GM12878 (cell line): ENCODE measurements at regions not wholly inside any gene's neighbourhood (a gene's known extent, or its start where the extent isn't known, plus 50 kb on each side); places are given as distances from the start of the nearest gene placed in this dataset.

Experiments used
- ATAC-seq: fragments of 200-7000 bp; cut with Tn5 transposase; 3 replicates; pipeline ENCODE4 v1.9.1; 2020; ENCODE audit warnings: mild to moderate bottlenecking, moderate library complexity
- BruUV-seq: library from RNA; stranded (reverse); fragments of 400-500 nt; replicated peaks from 2 replicates; lab custom pipeline; 2021; lab: Mats Ljungman, UMichigan
- CTCF ChIA-PET: fragments of 300-600 bp; sonication (Branson Sonifier 250); formaldehyde crosslinking; extraction: SDS; loops from one replicate; lab custom pipeline; 2021; ENCODE audit warnings: inconsistent platforms; lab: Yijun Ruan, JAX
- POLR2A ChIA-PET: fragments of 350-600 bp; formaldehyde crosslinking; extraction: SDS; loops from one replicate; lab custom pipeline; 2021; ENCODE audit warnings: inconsistent platforms; lab: Charles Lee
- RAD21 ChIA-PET: fragments of 300-600 bp; sonication (Branson Sonifier 250); formaldehyde crosslinking; loops from one replicate; lab custom pipeline; 2023; ENCODE audit warnings: antibody characterized with exemption; ENCODE audit not compliant: unreplicated experiment; lab: Charles Lee
- SMC1A ChIA-PET: fragments of 300-600 bp; sonication (Branson Sonifier 250); formaldehyde crosslinking; loops from one replicate; lab custom pipeline; 2023; ENCODE audit not compliant: unreplicated experiment, uncharacterized antibody; lab: Charles Lee
- DNase-seq: peaks from one replicate; pipeline ENCODE4 v3.0.0-alpha.2; 2011; ENCODE audit warnings: low read depth, low spot score
- FAIRE-seq: peaks from 3 replicates; lab custom pipeline; 2011; peaks lifted over from hg19 to GRCh38; lab: Jason Lieb, UNC
- H2AFZ ChIP-seq: 2 replicates; pipeline ENCODE4 v1.6.0; 2011; ENCODE audit warnings: low read depth, low read length, control low read depth; ENCODE audit not compliant: control insufficient read depth
- H3K27ac ChIP-seq: 2 replicates; pipeline ENCODE4 v1.5.1; 2011; ENCODE audit warnings: control low read depth; ENCODE audit not compliant: control insufficient read depth, insufficient read depth
- H3K27me3 ChIP-seq, 2 experiments: replicated peaks in 1 of 2; 2 replicates each; pipeline versions ENCODE4 v1.6.0 to v1.6.1; 2011; ENCODE audit warnings: low read length in 1 of 2; ENCODE audit not compliant: control insufficient read depth in 2 of 2, insufficient read depth in 2 of 2
- H3K36me3 ChIP-seq, 2 experiments: 2 replicates each; pipeline ENCODE4 v1.5.1; 2011; ENCODE audit warnings: low read length in 1 of 2; ENCODE audit not compliant: control insufficient read depth in 2 of 2, insufficient read depth in 2 of 2
- H3K4me1 ChIP-seq: 2 replicates; pipeline ENCODE4 v1.6.1; 2011; ENCODE audit warnings: mild to moderate bottlenecking, low read length, moderate library complexity, mixed read lengths; ENCODE audit not compliant: control insufficient read depth, insufficient read depth
- H3K4me2 ChIP-seq: 2 replicates; pipeline ENCODE4 v1.6.0; 2011; ENCODE audit warnings: control low read depth; ENCODE audit not compliant: control insufficient read depth, insufficient read depth
- H3K4me3 ChIP-seq: fragments of 200-600 bp; sonication (generic); 2 replicates; pipeline ENCODE4 v1.5.1; 2016
- H3K79me2 ChIP-seq: 2 replicates; pipeline ENCODE4 v1.6.0; 2011; ENCODE audit warnings: low read length; ENCODE audit not compliant: control insufficient read depth, insufficient read depth
- H3K9ac ChIP-seq: 2 replicates; pipeline ENCODE4 v1.8.0; 2011; ENCODE audit warnings: low read length, control low read depth, mixed read lengths; ENCODE audit not compliant: control insufficient read depth, insufficient read depth
- H3K9me3 ChIP-seq: replicated peaks from 3 replicates; pipeline ENCODE4 v1.5.1; 2011; ENCODE audit warnings: mild to moderate bottlenecking, low read length; ENCODE audit not compliant: control insufficient read depth, insufficient read depth
- H4K20me1 ChIP-seq: 2 replicates; pipeline ENCODE4 v1.6.0; 2011; ENCODE audit not compliant: control insufficient read depth, insufficient read depth
- CHD1 ChIP-seq: IDR thresholded peaks from 2 replicates; pipeline ENCODE4 v1.6.1; 2012; ENCODE audit warnings: low read depth, low read length, improper control_type of control experiment
- CHD2 ChIP-seq: IDR thresholded peaks from 2 replicates; pipeline ENCODE4 v1.6.1; 2011; ENCODE audit warnings: low read depth, low read length, improper control_type of control experiment, borderline replicate concordance
- POU2F2 ChIP-seq: IDR thresholded peaks from 3 replicates; pipeline ENCODE4 v1.6.1; 2011; ENCODE audit warnings: low read depth, mild to moderate bottlenecking, low read length, borderline replicate concordance
- SPI1 ChIP-seq: IDR thresholded peaks from 2 replicates; pipeline ENCODE4 v1.6.1; 2011; ENCODE audit warnings: low read depth, mild to moderate bottlenecking, low read length, moderate library complexity, borderline replicate concordance; ENCODE audit not compliant: insufficient read depth
- SUZ12 ChIP-seq: fragments of 200-600 bp; sonication (generic); IDR thresholded peaks from one replicate; pipeline ENCODE4 v1.6.1; 2018; ENCODE audit warnings: antibody characterized with exemption, mild to moderate bottlenecking; ENCODE audit not compliant: unreplicated experiment
- WGBS: methylation state at CpG from one replicate; pipeline ENCODE4 v1.1.6; 2016; ENCODE audit warnings: low lambda C conversion rate; ENCODE audit not compliant: insufficient replicate concordance, insufficient coverage; ENCODE audit errors: missing lambda C conversion rate; 5-methylcytosine and 5-hydroxymethylcytosine counted together
- in situ Hi-C: fragments of 300-500 bp; cut with MboI; formaldehyde crosslinking; loops from 9 replicates; pipeline ENCODE4 v1.14.3; 2018; ENCODE audit warnings: mixed read lengths
- intact Hi-C: fragments of 100-400 bp; cut with micrococcal nuclease; formaldehyde crosslinking; loops from one replicate; pipeline ENCODE4 v1.14.2; 2022; ENCODE audit not compliant: unreplicated experiment
- TF ChIP-seq, protein P1 (sequence below): IDR thresholded peaks from 2 replicates; pipeline ENCODE4 v1.6.1; 2012; ENCODE audit warnings: low read length, inconsistent platforms
- TF ChIP-seq, protein P2 (sequence below): IDR thresholded peaks from 2 replicates; pipeline ENCODE4 v1.6.1; 2011; ENCODE audit warnings: borderline replicate concordance, low read depth, mild to moderate bottlenecking, moderate library complexity, low read length; ENCODE audit not compliant: insufficient read depth, poor library complexity, severe bottlenecking
- TF ChIP-seq, protein P3 (sequence below): fragments of 450-650 bp; formaldehyde crosslinking; IDR thresholded peaks from 2 replicates; pipeline ENCODE4 v1.4.0; 2022; ENCODE audit warnings: mild to moderate bottlenecking, moderate library complexity
- TF ChIP-seq, protein P4 (sequence below): fragments of 450-650 bp; IDR thresholded peaks from 2 replicates; pipeline ENCODE4 v1.6.1; 2016; ENCODE audit warnings: mild to moderate bottlenecking, moderate library complexity, borderline replicate concordance

DNA sequence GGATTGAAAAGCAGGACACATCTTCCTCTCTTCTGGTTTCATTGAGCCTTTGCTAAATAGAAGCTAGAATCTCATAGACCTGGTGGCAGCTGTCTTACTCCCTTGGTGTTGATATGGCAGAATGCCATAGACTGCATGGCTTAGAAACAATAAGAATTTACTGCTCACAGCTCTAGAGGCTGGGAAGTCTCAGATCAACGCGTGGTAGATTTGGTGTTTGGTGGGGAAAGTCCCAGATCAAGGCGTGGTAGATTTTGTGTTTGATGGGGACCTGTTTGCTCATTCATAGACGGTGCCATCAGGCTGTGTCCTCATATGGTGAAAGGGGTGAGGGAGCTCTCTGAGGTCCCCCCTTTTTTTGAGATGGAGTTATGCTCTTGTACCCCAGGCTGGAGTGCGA lies 57.6 kb upstream of the PPP2R3B start:
- SMC1A ChIA-PET = no interaction called here
- WGBS = 63% methylated on average over 5 of the region's 5 CpGs
- no peaks in the 10 kb centered on the region for H3K4me1 ChIP-seq
- BruUV-seq = no TSS peak
- H3K9me3 ChIP-seq = no peaks in the 10 kb centered on the region; the same call in 2 of the 3 replicates
- no peak overlapping the region for H3K9ac ChIP-seq
- FAIRE-seq = no peak
- no peak for DNase-seq
- H3K4me2 ChIP-seq = no peak overlapping the region
- in situ Hi-C loops = no loop called here
- no peaks in the 10 kb centered on the region for H3K79me2 ChIP-seq
- H2AFZ ChIP-seq = no peak overlapping the region
- no peak for TF ChIP-seq POU2F2
- TF ChIP-seq CHD1 = no peak
- TF ChIP-seq, protein P1, sequence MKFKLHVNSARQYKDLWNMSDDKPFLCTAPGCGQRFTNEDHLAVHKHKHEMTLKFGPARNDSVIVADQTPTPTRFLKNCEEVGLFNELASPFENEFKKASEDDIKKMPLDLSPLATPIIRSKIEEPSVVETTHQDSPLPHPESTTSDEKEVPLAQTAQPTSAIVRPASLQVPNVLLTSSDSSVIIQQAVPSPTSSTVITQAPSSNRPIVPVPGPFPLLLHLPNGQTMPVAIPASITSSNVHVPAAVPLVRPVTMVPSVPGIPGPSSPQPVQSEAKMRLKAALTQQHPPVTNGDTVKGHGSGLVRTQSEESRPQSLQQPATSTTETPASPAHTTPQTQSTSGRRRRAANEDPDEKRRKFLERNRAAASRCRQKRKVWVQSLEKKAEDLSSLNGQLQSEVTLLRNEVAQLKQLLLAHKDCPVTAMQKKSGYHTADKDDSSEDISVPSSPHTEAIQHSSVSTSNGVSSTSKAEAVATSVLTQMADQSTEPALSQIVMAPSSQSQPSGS = no peak
- TF ChIP-seq, protein P2, sequence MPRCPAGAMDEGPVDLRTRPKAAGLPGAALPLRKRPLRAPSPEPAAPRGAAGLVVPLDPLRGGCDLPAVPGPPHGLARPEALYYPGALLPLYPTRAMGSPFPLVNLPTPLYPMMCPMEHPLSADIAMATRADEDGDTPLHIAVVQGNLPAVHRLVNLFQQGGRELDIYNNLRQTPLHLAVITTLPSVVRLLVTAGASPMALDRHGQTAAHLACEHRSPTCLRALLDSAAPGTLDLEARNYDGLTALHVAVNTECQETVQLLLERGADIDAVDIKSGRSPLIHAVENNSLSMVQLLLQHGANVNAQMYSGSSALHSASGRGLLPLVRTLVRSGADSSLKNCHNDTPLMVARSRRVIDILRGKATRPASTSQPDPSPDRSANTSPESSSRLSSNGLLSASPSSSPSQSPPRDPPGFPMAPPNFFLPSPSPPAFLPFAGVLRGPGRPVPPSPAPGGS = no peak
- TF ChIP-seq SPI1 = no peak
- TF ChIP-seq CHD2 = no peak
- TF ChIP-seq, protein P3, sequence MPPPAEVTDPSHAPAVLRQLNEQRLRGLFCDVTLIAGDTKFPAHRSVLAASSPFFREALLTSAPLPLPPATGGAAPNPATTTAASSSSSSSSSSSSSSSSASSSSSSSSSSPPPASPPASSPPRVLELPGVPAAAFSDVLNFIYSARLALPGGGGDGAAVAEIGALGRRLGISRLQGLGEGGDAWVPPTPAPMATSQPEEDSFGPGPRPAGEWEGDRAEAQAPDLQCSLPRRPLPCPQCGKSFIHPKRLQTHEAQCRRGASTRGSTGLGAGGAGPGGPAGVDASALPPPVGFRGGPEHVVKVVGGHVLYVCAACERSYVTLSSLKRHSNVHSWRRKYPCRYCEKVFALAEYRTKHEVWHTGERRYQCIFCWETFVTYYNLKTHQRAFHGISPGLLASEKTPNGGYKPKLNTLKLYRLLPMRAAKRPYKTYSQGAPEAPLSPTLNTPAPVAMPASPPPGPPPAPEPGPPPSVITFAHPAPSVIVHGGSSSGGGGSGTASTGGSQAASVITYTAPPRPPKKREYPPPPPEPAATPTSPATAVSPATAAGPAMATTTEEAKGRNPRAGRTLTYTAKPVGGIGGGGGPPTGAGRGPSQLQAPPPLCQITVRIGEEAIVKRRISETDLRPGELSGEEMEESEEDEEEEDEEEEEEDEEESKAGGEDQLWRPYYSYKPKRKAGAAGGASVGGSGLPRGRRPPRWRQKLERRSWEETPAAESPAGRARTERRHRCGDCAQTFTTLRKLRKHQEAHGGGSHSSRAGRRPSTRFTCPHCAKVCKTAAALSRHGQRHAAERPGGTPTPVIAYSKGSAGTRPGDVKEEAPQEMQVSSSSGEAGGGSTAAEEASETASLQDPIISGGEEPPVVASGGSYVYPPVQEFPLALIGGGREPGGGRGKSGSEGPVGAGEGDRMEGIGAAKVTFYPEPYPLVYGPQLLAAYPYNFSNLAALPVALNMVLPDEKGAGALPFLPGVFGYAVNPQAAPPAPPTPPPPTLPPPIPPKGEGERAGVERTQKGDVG (CRISPR knock-in tag) = no peak
- TF ChIP-seq SUZ12 = no peak
- TF ChIP-seq, protein P4, sequence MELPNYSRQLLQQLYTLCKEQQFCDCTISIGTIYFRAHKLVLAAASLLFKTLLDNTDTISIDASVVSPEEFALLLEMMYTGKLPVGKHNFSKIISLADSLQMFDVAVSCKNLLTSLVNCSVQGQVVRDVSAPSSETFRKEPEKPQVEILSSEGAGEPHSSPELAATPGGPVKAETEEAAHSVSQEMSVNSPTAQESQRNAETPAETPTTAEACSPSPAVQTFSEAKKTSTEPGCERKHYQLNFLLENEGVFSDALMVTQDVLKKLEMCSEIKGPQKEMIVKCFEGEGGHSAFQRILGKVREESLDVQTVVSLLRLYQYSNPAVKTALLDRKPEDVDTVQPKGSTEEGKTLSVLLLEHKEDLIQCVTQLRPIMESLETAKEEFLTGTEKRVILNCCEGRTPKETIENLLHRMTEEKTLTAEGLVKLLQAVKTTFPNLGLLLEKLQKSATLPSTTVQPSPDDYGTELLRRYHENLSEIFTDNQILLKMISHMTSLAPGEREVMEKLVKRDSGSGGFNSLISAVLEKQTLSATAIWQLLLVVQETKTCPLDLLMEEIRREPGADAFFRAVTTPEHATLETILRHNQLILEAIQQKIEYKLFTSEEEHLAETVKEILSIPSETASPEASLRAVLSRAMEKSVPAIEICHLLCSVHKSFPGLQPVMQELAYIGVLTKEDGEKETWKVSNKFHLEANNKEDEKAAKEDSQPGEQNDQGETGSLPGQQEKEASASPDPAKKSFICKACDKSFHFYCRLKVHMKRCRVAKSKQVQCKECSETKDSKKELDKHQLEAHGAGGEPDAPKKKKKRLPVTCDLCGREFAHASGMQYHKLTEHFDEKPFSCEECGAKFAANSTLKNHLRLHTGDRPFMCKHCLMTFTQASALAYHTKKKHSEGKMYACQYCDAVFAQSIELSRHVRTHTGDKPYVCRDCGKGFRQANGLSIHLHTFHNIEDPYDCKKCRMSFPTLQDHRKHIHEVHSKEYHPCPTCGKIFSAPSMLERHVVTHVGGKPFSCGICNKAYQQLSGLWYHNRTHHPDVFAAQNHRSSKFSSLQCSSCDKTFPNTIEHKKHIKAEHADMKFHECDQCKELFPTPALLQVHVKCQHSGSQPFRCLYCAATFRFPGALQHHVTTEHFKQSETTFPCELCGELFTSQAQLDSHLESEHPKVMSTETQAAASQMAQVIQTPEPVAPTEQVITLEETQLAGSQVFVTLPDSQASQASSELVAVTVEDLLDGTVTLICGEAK = no peak
- no peak overlapping the region for H3K4me3 ChIP-seq
- POLR2A ChIA-PET = no interaction called here
- intact Hi-C loops = no loop called here
- RAD21 ChIA-PET = no interaction called here
- CTCF ChIA-PET = no interaction called here
- H3K27me3 ChIP-seq = no peaks in the 10 kb centered on the region
- H4K20me1 ChIP-seq = no peaks in the 10 kb centered on the region
- no peaks in the 10 kb centered on the region for H3K36me3 ChIP-seq
- ATAC-seq = no peak
- no peak overlapping the region for H3K27ac ChIP-seq
